D341Med (cell line): ENCODE measurements at regions not wholly inside any gene's neighbourhood (a gene's known extent, or its start where the extent isn't known, plus 50 kb on each side); places are given as distances from the start of the nearest gene placed in this dataset.
A peak's percentile ranks its signal among the peaks of the same experiment; 100 is the strongest.
"Not testable (repeated sequence)": the region's sequence is repeated elsewhere in the genome, so short reads cannot be mapped to it uniquely, and the experiment has no call there.

Experiments
- DNase-seq: peaks from one replicate; pipeline ENCODE4 v3.0.0; 2012; ENCODE audit warnings: low spot score

DNA sequence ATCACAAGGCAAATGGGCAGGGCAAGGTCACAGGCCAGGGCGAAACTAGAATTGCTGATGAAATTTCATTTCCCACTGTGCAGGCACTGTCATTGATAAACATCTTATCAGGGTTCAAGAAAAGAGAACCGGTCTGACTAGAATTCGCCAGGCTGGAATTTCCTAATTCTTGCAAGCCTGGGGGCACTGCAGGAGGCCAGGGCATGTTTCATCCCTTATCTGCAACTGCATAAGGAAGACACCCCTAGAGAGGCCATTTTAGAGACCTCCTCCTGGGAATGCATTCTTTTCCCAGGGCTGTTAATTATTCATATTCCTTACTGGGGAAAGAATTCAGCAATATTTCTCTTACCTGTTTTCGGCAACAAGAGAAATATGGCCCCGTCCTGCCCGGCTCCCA lies 266.2 kb upstream of the CYLC2 start:
- no peak for DNase-seq

DNA sequence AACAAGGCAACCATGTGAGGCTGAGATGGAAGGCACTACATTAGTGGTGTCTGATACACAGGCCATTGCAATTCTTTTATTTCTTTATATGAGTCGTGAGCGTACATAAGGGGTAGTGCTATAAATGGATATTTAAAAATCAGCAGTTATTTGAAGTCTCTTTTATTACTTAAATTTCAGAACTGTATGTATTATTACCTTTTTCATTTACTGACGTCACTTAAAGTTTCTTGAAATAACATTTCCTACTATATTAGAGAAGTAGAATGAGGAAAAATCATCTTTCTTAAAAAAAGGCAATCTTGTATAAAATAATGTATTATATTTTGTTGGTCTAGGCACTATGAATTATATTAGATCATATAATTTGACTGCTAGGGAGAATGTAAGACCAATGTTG lies 280.9 kb upstream of the CYLC2 start:
- DNase-seq: no peak

DNA sequence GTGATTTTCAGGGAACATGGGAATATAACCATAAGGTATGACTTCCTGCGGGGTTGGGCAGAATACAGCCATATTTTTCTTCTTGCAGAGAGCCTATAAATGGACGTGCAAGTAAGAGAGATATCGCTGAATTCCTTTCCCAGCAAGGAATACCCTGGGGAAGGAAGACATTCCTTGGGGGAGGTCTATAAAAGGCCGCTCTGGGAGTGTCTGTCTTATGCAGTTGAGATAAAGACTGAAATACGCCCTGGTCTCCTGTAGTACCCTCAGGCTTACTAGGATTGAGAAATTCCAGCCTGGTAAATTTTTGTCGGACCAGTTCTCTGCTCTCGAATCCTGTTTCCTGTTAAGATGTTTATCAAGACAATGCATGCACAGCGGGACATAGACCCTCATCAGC lies 282.2 kb upstream of the CYLC2 start:
- DNase-seq: not testable (repeated sequence)

DNA sequence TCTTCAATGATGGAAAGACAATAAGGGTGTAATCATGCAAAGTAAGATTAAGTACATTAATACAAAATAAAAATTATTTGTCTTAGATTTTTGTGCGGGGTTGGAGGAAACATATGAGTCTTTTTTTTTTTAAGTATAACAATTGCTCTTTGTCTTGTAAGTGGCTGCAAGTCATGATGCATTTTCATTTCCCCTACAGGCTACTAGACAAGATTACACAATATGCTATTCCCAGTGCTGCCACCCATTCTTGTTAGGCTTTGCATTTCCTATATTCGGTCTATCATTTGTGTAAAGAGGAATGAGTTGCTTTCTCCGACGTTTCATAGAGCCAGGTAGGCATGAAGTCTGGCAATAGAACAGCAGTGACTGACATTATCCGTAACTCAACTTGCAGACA lies 294.2 kb upstream of the CYLC2 start:
- DNase-seq: no peak

DNA sequence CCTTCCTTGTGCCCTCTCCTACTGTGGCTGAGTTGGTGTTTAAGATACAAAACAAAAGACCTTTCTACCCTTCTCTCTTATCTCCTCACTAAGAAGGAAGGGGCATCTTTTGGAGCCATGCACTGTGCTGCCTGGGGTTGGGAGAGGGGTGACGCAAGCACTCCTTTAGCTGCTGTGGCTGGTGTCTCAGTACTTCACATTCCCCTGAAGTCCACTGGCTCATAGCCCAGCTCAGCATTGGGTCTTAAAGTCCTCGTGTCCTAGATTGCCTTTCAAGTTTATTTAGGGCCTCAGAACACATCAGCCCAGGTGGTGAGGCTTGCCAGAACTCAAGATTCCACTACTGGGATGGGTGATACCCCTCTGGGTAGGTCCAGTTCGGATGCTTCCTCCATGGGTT lies 325.9 kb upstream of the CYLC2 start:
- DNase-seq: no peak

DNA sequence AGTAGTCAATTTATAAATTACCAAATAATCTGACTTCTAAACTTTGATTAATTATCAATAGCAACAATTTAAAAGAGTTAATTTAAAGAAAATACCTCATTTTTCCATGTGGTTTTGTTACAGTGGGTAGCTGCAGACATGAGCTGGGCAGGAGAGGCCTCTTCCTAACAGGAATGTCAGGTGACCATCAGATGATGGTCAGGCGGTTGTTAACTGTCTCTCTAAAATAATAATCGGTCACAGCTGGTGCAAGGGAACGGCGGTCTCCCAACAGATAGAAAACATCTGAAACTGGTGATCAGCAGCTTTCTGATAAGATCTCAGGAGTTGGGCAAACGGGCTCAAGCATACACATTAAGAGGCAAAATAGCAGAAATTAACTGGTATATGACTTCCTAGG lies 342.7 kb upstream of the CYLC2 start:
- DNase-seq: no peak

DNA sequence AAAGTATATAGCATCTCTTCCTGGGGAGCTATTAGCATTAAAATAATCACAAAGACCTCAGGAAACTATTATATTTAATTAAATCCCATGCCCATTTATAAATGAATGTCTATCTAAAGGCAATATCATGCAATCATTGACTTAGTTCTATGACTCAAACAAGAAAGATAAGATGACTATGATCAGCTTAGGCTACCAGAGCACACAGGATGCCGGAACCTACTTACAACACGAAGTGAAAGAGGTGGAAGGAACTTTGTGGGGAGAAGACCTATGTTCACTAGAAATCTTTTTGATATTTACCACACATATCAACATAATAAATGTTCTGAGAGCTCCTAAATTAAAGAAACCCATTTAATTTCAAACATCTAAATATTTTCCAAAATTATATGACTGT lies 344.2 kb upstream of the CYLC2 start:
- no peak for DNase-seq

DNA sequence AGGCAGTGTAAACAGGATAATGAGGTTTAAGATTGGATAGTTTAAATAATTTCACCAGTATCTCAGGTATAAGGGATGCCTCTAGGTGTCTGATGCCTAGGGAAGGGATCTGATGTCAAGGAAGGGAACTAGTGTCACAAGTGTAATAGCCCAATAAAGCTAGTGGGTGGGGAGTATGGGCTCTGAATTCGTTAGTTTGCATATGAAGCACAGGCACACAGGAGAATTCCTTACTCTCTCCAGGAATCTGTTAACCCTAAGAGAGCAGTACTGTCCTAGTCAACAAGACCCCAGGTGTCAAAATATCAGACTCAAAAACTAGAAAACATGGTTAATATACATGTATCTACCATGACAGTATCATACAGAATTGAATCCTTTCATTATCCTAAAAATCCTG lies 352.5 kb upstream of the CYLC2 start:
- DNase-seq: no peak

DNA sequence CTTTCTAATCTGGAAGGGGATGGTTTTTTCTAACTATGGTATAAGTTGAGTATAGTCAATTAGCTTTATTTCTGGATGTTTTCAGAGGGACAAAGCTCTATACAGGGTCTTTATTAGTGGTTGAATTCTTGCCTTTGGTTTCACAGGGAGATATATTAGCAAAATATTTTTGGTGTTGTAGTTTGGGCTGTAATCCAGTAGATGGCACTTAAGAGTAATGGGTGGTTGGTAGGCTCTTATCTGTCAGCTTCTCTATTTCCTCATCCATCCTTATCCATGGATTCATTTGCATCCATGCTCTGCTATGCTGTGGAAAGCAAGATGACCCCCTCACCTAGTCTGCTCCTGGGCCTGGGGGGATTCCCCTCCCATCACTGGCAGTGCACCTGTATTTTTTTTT lies 363.6 kb upstream of the CYLC2 start:
- DNase-seq: peak; percentile 25

DNA sequence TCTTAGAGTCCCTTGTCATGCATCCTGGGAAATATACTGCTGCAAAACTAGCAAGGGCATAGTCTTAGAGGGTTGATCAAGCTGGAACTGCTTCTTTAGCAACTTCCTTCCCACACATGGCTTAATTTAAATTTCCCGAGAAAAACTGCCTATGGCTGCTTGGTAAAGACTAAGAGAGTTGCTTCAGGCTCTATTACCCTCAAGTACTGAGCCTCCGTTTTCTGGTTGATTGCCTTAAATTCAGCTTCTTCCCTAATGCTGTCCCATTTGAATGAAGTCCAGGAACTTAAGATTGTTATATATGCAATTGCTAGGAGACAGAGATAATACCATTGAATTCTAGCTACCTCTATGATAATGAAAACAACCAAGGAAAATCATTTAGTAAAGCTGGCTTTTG lies 385.7 kb upstream of the CYLC2 start:
- DNase-seq: no peak

DNA sequence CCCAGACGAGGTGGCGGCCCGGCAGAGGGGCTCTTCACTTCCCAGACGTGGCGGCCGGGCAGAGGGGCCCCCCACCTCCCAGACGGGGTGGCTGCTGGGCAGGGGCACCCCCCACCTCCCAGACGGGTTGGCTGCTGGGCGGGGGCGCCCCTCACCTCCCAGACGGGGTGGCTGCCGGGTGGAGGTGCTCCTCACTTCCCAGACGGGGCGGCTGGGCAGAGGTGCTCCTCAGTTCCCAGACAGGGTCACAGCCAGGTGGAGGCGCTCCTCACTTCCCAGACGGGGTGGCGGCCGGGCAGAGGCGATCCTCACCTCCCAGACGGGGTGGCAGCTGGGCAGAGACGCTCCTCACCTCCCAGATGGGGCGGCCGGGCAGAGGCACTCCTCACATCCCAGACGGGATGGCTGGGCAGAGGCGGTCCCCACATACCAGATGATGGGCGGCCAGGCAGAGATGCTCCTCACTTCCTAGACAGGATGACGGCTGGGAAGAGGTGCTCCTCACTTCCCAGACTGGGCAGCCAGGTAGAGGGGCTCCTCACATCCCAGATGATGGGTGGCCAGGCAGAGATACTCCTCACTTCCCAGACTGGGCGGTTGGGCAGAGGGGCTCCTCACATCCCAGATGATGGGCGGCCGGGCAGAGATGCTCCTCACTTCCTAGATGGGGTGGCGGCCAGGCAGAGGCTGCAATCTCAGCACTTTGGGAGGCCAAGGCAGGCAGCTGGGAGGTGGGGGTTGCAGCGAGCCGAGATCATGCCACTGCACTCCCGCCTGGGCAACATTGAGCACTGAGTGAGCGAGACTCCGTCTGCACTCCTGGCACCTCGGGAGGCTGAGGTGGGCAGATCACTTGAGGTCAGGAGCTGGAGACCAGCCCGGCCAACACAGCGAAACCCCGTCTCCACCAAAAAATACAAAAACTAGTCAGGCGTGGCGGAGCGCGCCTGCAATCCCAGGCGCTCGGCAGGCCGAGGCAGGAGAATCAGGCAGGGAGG lies 391.6 kb upstream of the CYLC2 start:
- DNase-seq: not testable (repeated sequence)

DNA sequence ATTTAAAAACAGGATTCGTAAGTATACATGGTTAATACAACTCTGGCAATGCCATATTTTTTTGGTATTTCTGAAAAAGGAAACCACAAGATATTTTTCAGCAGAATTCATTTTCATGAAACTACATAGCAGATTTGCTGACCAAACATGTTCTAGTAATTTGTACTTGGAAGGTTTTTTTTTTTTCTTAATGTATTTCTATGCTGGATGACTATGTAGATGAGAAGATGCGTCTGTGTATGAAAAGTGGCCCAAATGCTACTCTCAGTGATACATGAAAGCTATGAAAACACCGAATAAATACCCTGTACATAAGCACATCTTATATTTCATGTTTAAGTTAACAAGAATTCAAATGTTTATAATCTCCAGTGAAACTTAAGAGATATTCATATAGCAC lies 400.9 kb upstream of the CYLC2 start:
- no peak for DNase-seq

DNA sequence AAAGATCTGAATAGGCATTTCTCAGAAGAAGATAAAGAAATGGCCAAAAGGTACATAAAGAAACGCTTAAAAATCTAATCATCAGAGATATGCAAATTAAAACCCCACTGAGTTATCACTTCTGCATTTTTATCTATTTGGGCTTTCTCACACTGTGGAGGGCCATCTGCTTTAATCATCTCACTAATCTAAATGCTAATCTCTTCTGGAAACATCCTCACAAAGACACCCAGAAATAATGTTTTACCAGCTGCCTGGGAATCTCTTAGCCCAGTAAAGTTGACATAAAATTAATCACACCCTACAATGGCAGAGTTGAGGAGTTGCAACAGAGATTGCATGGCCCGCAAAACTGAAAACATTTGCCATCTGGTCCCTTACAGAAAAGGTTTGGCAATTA lies 407.9 kb upstream of the CYLC2 start:
- DNase-seq: peak; percentile 25

DNA sequence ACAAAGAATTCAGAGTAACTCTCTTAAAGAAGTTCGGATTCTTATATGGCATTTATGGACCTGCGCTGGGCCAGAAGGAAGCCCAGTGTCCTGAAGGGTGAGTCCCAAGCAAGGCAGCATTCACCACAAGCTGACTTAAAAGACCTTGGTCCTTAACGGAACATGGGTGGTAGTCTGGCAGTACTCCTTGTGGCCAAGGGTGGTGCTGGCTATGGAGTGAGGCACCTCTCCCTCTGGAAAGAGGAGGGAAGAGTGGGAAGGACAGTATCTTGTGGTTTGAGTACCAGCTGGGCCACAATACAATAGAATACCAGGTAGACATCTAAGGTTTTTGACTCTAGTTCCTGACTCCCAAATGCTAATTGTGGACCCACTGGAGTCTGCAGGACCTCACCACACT lies 425.7 kb upstream of the CYLC2 start:
- DNase-seq: no peak

DNA sequence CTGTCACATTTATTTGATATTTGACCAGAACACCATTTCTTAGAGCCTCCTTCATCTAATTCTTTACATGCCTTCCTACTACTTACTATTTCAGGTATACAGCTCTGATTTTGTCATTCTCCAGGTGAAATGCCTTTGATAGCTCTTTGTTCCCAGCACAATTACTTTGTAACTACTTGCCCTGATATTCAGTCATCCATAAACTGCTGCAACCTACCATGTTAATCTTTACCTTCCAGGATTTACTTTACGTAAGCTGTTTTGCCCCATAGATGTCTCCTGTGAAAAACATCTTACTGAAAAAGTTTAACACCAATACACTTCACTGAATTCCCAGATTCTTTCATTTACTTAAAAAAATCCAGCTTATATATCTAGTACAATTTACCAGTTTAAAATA lies 443.8 kb upstream of the CYLC2 start:
- DNase-seq: no peak

DNA sequence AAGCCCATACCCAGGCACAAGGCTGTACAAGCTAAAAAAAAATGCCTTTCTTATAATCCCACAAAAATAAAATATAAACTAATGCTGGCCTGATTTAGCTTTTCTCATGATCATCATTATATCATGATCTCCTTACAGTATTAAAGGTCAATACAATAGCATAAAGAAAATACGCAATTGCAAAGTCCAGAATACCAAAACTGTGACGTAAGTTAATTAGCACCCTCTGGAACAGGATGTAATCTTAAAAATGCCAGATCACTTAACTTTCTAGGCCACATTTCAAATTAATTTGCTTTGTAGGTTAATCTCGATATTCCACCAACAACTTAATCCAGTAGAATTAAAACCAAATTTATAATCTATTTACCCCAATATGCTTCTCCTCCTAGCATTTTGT lies 444.2 kb upstream of the CYLC2 start:
- no peak for DNase-seq

DNA sequence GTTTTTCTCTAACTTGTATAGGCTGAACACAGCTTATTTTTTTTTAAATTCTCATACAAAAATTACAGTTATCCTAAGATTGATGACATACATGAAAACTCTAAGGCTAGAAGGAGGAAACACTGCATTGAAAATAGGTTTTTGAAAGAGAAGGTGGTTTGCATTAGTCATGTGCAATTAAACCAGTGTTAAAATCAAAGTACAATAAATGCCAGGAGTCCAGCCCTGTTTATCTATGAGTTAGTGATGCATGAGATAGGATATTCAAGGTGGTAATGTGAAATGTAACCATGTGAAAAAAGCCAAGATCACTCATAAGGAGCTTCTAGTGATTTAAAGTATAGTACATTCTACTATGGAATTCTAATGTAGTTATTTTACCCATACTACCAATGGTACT lies 444.9 kb upstream of the CYLC2 start:
- no peak for DNase-seq

DNA sequence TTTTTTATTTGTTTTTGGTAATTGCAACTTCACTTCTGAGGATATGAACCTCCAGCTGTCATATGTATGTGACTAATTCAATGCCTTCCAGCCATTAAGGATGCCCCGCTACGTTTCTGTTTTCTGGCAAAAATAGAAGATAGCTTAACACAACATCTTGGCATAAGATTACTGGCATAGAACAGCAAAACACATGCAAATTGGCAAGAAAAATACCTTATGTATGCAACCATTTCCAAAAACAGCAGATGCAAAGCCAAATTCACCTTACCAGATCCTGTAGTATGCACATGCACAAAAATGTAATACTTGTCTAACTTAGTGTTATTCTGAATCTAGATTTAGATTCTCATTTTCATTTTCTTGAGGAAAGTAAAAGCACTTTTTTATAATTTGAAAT lies 461.1 kb upstream of the CYLC2 start:
- no peak for DNase-seq

DNA sequence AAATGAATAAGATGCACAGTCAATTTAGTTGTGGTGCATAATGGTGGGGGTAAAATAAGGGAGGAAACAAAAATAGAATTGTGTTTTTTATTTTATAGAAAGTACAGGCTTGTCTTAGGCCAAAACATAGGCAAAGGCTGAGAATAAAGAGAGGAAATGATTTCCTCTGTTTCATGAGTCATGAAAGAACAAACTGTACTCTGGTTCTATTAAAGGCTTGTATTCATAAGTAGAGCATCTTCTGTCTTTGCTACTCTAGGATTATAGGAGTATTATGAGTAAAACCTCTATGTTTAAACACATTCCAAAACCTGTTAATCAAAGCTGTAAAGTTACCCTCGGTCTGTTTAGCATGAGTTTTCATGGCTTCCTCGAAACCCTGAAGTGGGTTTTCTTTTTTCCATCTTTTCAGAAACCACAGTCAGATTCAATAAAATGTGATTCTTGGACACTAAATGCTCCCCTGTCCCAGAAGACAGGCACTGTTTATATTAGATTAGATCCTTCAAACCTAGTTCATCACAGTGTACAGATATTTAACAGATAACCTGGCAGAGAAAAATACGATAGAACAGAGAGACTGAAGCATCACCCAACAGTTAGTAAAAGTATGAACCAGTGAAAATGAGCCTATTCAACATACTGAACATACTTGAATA lies 473.9 kb upstream of the CYLC2 start:
- DNase-seq: no peak

DNA sequence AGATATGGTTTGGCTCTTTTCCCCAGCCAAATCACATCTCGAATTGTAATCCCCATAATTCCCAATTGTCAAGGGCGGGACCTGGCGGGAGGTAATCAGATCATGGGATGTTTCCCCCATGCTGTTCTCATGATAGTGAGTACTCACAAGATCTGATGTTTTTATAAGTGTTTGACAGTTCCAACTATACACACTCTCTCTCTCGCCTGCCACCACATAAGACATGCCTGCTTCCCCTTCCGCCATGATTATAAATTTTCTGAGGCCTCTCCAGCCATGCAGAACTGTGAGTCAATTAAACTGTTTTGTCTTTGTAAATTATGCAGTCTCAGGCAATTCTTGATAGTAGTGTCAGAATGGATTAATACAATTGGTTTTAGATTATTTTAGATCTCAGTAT lies 475.7 kb upstream of the CYLC2 start:
- DNase-seq: no peak

DNA sequence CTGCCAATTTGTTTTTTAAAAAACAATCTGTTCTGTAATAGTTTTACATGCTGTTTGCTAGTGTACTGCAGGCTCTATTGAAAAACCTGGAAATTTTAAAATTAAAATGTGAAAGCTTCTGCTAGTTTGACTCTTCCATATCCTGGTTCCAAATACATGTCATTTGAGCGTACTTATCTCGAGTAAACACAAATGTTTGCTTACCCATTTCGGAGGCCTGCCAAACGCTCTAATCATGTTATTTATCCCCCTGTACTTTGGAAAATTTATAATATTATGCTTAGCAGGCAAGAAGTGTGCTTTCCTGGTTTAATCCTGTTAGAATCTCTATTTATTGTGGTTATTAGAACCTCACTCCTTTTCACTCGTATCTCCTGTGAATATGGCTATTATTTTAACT lies 476.8 kb upstream of the CYLC2 start:
- DNase-seq: no peak

DNA sequence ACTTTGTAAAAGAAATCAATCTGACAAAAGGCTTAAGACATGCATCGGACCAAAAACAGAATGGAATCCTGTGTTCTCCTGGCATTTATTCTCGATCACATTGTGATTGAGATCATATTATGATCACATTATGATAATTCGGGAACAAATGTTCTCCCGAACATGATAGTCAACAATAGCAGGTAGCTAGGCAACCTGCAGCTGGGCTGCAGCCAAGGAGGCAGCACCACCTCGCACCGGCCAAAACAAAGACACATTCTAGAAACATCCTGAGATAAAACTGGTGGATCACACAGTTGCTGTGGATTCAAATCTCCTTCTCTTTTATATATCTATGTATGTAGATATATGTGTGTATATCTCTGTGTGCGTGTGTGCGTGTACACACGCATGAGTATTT lies 480.6 kb upstream of the CYLC2 start:
- DNase-seq: no peak

DNA sequence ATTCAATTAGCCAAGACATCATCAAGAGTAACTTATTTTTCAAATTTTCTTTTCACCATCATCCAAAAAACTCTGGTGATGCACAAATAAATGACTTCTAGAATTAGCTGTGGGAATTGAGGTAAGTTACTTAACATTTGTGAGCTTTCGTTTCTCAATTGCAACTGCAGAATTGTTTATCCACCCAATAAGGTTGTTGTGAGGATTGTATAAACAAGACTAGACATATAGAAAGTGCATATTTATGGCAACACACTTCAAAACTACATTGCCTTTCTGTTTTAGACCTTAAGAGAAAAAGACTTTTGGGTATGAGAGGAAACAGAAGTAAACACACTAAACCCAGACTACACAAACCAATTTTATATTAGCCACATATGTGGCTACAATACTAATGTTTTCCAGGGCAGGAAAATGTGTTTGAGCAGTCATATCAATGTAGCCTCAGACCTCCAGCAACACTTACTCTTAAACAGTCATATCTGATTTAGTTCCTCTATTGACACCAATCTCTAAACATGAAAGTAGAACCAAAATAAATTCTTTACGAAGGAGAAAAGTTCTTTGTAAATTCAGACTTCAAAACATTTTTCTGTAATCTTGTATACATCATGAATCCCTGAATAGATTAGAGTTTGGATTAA lies 488.0 kb upstream of the CYLC2 start:
- no peak for DNase-seq
